PC-3 (cell line): ENCODE measurements at regions not wholly inside any gene's neighbourhood (a gene's known extent, or its start where the extent isn't known, plus 50 kb on each side); places are given as distances from the start of the nearest gene placed in this dataset.

Experiments
- ATAC-seq: fragments of 200-7000 bp; cut with Tn5 transposase; 2 replicates; pipeline ENCODE4 v1.9.1; 2020; ENCODE audit warnings: mild to moderate bottlenecking, moderate library complexity
- BruUV-seq: library from RNA; stranded (reverse); fragments of 400-500 nt; replicated peaks from 2 replicates; lab custom pipeline; 2021; lab: Mats Ljungman, UMichigan
- CTCF ChIA-PET: fragments of 300-600 bp; sonication (Branson Sonifier 250); formaldehyde crosslinking; loops from one replicate; lab custom pipeline; 2022; ENCODE audit warnings: antibody characterized with exemption; lab: Charles Lee
- POLR2A ChIA-PET: fragments of 300-600 bp; sonication (Branson Sonifier 250); formaldehyde crosslinking; loops from one replicate; lab custom pipeline; 2022; ENCODE audit warnings: antibody characterized with exemption; ENCODE audit not compliant: unreplicated experiment; lab: Charles Lee
- DNase-seq: peaks from one replicate; pipeline ENCODE4 v3.0.0-alpha.2; 2015
- H2AFZ ChIP-seq: fragments of 300-600 bp; sonication (generic); 2 replicates; pipeline ENCODE4 v1.6.0; 2016; ENCODE audit warnings: antibody characterized with exemption, low read length
- H3F3A ChIP-seq: fragments of 300-600 bp; sonication (generic); one replicate; pipeline ENCODE4 v1.6.0; 2017; ENCODE audit warnings: antibody characterized with exemption, low read length, control low read depth, mild to moderate bottlenecking; ENCODE audit not compliant: unreplicated experiment
- H3K27ac ChIP-seq: fragments of 300-600 bp; sonication (generic); 2 replicates; pipeline ENCODE4 v1.5.1; 2016; ENCODE audit warnings: mild to moderate bottlenecking, low read length
- H3K27me3 ChIP-seq: fragments of 300-600 bp; sonication (generic); 2 replicates; pipeline ENCODE4 v1.6.1; 2016; ENCODE audit warnings: low read length, mixed read lengths
- H3K36me3 ChIP-seq: fragments of 300-600 bp; sonication (generic); 2 replicates; pipeline ENCODE4 v1.6.1; 2016; ENCODE audit warnings: low read depth, mixed run types, low read length, mixed read lengths
- H3K4me1 ChIP-seq: fragments of 300-600 bp; sonication (generic); 2 replicates; pipeline ENCODE4 v1.5.1; 2016; ENCODE audit warnings: low read length; ENCODE audit not compliant: insufficient read depth
- H3K4me2 ChIP-seq: fragments of 300-600 bp; sonication (generic); 2 replicates; pipeline ENCODE4 v1.6.0; 2016; ENCODE audit warnings: low read length
- H3K4me3 ChIP-seq: fragments of 300-600 bp; sonication (generic); 2 replicates; pipeline ENCODE4 v1.5.1; 2016; ENCODE audit warnings: mild to moderate bottlenecking, low read length, mixed read lengths
- H3K79me2 ChIP-seq: fragments of 300-600 bp; sonication (generic); 2 replicates; pipeline ENCODE4 v1.6.1; 2017; ENCODE audit warnings: low read length, mixed read lengths
- H3K9ac ChIP-seq: fragments of 300-600 bp; sonication (generic); 2 replicates; pipeline ENCODE4 v1.6.0; 2016; ENCODE audit warnings: mild to moderate bottlenecking, low read length
- H3K9me2 ChIP-seq: fragments of 300-600 bp; sonication (generic); replicated peaks from 2 replicates; pipeline ENCODE4 v1.6.1; 2016; ENCODE audit warnings: mixed run types, low read length, mixed read lengths
- H3K9me3 ChIP-seq: fragments of 300-600 bp; sonication (generic); 2 replicates; pipeline ENCODE4 v1.6.1; 2016; ENCODE audit warnings: low read length, mixed read lengths
- H4K20me1 ChIP-seq: fragments of 300-600 bp; sonication (generic); 2 replicates; pipeline ENCODE4 v1.6.1; 2016; ENCODE audit warnings: low read length, mixed read lengths
- EZH2 ChIP-seq: fragments of 300-600 bp; sonication (generic); IDR thresholded peaks from one replicate; pipeline ENCODE4 v1.6.1; 2017; ENCODE audit warnings: antibody characterized with exemption, mild to moderate bottlenecking, low read length; ENCODE audit not compliant: unreplicated experiment
- EZH2phosphoT487 ChIP-seq: fragments of 300-600 bp; sonication (generic); IDR thresholded peaks from 2 replicates; pipeline ENCODE4 v1.6.1; 2018; ENCODE audit warnings: mild to moderate bottlenecking, antibody characterized with exemption, low read length, borderline replicate concordance
- intact Hi-C: fragments of 100-400 bp; cut with micrococcal nuclease; formaldehyde crosslinking; loops from 2 replicates; pipeline ENCODE4 v1.9.0; 2023
- TF ChIP-seq, protein P1 (sequence below): fragments of 300-600 bp; sonication (generic); conservative IDR thresholded peaks from 2 replicates; pipeline ENCODE4 v1.5.1; 2017; ENCODE audit warnings: antibody characterized with exemption, low read depth, mild to moderate bottlenecking, low read length

DNA sequence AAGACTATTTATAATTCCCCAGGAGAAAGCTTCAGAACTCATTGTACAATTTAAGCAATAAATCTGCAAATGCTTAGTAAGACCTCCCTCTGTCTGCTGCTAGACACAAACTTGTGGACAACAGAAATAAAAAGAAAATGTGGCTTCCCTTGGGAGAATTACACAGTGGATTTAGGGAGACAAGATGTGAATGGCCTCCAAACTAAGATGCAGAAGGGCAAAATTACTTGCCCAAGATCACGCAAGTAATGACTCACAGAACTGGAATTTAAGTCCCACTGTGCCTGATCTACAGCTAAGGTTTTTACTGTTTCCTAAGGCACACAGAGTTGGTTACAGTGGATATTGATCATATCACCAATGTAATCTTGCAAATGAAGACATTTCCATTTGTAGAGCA is 947.0 kb downstream of the NLGN4Y start:
- no peak overlapping the region for H3K4me3 ChIP-seq
- CTCF ChIA-PET, result no interaction called here
- no peak overlapping the region for H3K4me2 ChIP-seq
- H3K27me3 ChIP-seq, result no peaks in the 10 kb centered on the region
- POLR2A ChIA-PET, result no interaction called here
- no peaks in the 10 kb centered on the region for H3K4me1 ChIP-seq
- no peaks in the 10 kb centered on the region for H4K20me1 ChIP-seq
- no peak overlapping the region for H3K9ac ChIP-seq
- H3F3A ChIP-seq, result no peaks in the 10 kb centered on the region
- TF ChIP-seq, protein P1, sequence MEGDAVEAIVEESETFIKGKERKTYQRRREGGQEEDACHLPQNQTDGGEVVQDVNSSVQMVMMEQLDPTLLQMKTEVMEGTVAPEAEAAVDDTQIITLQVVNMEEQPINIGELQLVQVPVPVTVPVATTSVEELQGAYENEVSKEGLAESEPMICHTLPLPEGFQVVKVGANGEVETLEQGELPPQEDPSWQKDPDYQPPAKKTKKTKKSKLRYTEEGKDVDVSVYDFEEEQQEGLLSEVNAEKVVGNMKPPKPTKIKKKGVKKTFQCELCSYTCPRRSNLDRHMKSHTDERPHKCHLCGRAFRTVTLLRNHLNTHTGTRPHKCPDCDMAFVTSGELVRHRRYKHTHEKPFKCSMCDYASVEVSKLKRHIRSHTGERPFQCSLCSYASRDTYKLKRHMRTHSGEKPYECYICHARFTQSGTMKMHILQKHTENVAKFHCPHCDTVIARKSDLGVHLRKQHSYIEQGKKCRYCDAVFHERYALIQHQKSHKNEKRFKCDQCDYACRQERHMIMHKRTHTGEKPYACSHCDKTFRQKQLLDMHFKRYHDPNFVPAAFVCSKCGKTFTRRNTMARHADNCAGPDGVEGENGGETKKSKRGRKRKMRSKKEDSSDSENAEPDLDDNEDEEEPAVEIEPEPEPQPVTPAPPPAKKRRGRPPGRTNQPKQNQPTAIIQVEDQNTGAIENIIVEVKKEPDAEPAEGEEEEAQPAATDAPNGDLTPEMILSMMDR, result no peak
- DNase-seq, result no peak
- no peaks in the 10 kb centered on the region for H3K36me3 ChIP-seq
- H3K27ac ChIP-seq, result no peak overlapping the region
- no peaks in the 10 kb centered on the region for H3K9me3 ChIP-seq
- intact Hi-C loops, result no loop called here
- no peaks in the 10 kb centered on the region for H3K79me2 ChIP-seq
- BruUV-seq, result no TSS peak
- no peak for ATAC-seq
- no peak overlapping the region for H2AFZ ChIP-seq
- H3K9me2 ChIP-seq, result no peaks in the 10 kb centered on the region

DNA sequence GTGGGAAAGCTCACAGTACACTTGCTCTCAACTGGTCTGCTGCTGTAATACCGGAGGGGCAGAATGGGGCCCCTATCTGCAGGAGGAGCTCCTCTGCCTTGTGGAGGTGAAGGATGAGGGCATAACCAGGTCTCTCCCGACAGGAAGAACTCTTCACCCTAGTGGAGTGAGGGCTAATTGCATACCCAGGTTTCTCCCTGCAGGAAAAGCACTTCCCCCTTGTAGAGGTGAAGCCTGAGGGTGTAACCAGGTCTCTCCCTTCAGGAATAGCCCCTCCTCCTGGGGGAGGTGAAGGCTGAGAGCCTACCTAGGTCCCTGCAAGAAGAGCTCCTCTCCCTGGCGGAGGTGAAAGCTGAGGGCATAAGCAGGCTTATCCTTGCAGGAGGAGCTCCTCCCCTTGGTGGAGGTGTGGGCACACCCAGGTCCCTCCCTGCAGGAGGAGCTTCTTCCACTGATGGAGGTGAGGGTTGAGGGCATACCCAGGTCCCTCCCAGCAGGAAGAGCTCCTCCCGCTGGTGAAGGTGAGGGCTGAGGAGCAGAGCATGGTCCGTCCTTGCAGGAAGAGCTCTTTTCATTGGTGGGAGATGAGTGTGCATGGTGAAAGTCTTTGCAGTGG is 954.1 kb downstream of the NLGN4Y start:
- Histone ChIP-seq H3K79me2 (no peaks in the 10 kb centered on the region), H3F3A (no peaks in the 10 kb centered on the region), H3K27ac (no peak overlapping the region), H4K20me1 (no peaks in the 10 kb centered on the region), H3K4me1 (no peaks in the 10 kb centered on the region), H3K27me3 (no peaks in the 10 kb centered on the region), H3K4me2 (no peak overlapping the region), H3K9me3 (no peaks in the 10 kb centered on the region), H3K9me2 (no peaks in the 10 kb centered on the region), H2AFZ (no peak overlapping the region), H3K36me3 (no peaks in the 10 kb centered on the region), H3K9ac (no peak overlapping the region), H3K4me3 (no peak overlapping the region)
- POLR2A ChIA-PET, result no interaction called here
- CTCF ChIA-PET, result no interaction called here
- intact Hi-C loops, result no loop called here
- TF ChIP-seq EZH2 (no peak), EZH2phosphoT487 (no peak)
- TF ChIP-seq, protein P1, result no peak
- no TSS peak for BruUV-seq
- ATAC-seq, result no peak
- DNase-seq, result no peak

DNA sequence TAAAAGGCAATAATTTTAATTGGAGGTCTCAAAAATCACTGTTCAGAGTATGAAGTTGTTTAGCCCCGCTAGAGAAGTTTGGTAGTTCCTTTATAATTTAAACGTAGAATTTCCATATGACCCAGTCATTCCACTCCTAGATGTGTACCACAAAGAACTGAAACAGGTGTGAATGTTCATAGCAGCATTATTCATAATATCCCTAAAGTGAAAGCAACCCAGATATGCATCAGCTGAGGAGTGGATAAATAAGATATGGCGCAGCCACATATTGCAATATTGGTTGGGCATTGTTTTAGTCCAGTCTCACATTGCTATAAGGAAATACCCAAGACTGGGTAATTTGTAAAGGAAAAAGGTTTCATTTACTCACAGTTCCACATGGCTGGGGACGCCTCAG is 976.2 kb downstream of the NLGN4Y start:
- intact Hi-C loops, result no loop called here
- CTCF ChIA-PET, result no interaction called here
- H4K20me1 ChIP-seq, result no peaks in the 10 kb centered on the region
- no peaks in the 10 kb centered on the region for H3K9me3 ChIP-seq
- no peaks in the 10 kb centered on the region for H3K27me3 ChIP-seq
- no peak overlapping the region for H3K27ac ChIP-seq
- no peak overlapping the region for H3K4me2 ChIP-seq
- ATAC-seq (no peak), DNase-seq (no peak)
- no peak for TF ChIP-seq EZH2phosphoT487
- TF ChIP-seq EZH2, result no peak
- TF ChIP-seq, protein P1, result no peak
- no TSS peak for BruUV-seq
- no peak overlapping the region for H2AFZ ChIP-seq
- H3F3A ChIP-seq, result no peaks in the 10 kb centered on the region
- no peak overlapping the region for H3K9ac ChIP-seq
- POLR2A ChIA-PET, result no interaction called here
- H3K36me3 ChIP-seq, result no peaks in the 10 kb centered on the region
- no peaks in the 10 kb centered on the region for H3K79me2 ChIP-seq
- no peaks in the 10 kb centered on the region for H3K9me2 ChIP-seq
- H3K4me1 ChIP-seq, result no peaks in the 10 kb centered on the region
- no peak overlapping the region for H3K4me3 ChIP-seq
